GM19324 (cell line): ENCODE measurements at regions not wholly inside any gene's neighbourhood (a gene's known extent, or its start where the extent isn't known, plus 50 kb on each side); places are given as distances from the start of the nearest gene placed in this dataset.

Source experiments
- ATAC-seq: cut with Tn5 transposase; IDR thresholded peaks from one replicate; pipeline ENCODE4 v1.9.1; 2021; ENCODE audit warnings: mild to moderate bottlenecking, moderate library complexity; ENCODE audit not compliant: unreplicated experiment, low FRiP score

GRCh38 chr16:48907906-48908634 is 298.1 kb upstream of the N4BP1 start:
- no peak for ATAC-seq

- ATAC-seq: no peak
Measured at GRCh38 chr16:48905632-48906505, 295.9 kb upstream of the N4BP1 start.

DNA sequence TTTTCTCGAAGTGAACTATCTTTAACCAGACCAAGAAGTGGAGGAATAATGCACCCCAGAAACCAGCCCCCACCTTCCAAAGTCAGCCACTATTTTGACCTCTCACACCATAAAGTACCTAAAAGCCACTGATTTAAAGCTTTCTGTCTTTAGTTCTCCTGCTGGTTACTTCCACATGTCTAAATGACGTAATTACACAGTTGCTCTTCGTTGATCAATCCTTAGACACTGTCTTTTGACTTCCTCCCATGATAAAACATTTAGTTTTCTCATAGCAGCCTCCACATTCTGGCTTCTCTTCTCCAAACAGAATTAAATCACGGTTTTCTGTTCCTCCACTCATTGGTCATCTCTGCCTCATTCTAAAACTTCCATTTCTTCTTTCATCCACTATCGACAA is 294.4 kb upstream of the N4BP1 start:
- no peak for ATAC-seq

GRCh38 chr16:48903039-48903438 is 293.1 kb upstream of the N4BP1 start:
- ATAC-seq: no peak

DNA sequence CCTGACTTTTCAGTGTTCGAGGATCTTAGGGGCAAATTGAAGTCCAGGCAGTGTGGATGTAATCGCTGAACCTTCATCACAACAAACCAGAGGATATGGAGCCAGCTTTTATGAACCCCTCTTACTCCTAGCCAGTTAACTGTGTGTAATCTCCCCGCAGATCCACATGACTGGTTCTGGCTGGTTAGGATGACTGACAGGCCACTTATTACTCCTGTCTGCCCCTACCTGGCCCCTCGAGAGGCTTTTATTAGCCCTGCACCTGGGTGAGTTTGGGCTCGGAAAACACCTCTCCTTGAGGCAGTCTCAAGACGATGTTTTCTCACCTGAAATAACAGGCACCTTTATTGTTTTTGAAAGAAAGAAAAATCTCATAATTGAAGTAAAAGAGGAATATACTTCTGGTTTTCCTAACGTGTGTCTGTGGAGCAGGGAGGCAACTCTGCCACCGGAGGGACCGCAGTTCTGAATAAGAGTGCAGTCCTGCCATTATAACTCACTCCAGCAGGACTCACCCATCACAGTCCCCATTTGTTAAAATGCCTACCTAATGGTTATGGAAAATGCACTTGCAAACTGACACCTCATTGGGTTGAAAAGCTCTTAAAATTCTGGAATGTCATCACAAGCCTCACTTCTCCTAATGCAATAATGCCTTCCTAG is 291.9 kb upstream of the N4BP1 start:
- ATAC-seq: no peak

GRCh38 chr16:48899500-48899899 is 289.5 kb upstream of the N4BP1 start:
- no peak for ATAC-seq

GRCh38 chr16:48897698-48898205 is 287.8 kb upstream of the N4BP1 start:
- no peak for ATAC-seq

DNA sequence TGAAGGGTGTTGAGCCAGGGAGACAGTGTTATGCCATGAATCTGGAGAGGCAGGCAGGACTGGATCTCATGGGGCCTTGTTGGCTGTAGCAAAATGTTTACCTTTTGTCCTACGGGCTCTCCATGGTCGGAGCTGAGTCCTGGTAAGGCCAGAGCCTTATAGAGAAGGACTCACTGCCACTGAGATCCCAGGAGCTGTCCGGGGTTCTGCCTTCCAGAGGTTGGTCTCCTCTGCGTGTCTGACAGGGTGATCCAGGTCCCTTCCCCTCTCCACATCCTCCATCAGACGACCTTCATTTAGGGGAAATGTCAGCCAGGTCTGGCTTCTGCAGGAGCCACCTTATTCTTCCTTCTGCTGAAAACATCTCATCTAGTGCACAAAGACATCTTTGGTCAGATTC is 285.2 kb upstream of the N4BP1 start:
- ATAC-seq: no peak

GRCh38 chr16:48892893-48893292 is 282.9 kb upstream of the N4BP1 start:
- ATAC-seq: no peak

GRCh38 chr16:48887646-48888210 is 277.7 kb upstream of the N4BP1 start:
- no peak for ATAC-seq

DNA sequence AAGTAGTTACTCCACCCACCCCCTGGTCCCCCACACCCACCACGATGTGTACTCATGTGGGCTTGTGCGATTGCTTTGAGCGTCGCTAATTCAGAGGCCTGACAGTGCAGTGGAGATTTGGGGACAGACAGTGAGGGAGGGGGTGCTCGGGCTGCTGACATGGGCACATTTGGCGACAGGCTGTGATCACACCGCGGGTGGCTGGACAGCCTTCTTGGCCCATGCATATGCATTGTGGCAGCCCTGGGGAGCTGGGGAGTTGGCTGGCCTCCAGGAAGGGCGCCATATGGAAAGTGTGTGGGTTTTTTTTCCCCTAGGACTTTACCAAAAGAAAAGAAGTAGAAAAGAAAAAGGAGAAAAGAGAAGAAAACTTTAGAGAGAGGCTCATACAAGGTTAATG is 275.5 kb upstream of the N4BP1 start:
- no peak for ATAC-seq

GRCh38 chr16:48881272-48881671 is 271.3 kb upstream of the N4BP1 start:
- ATAC-seq: no peak

GRCh38 chr16:48879223-48880122 is 269.5 kb upstream of the N4BP1 start:
- no peak for ATAC-seq

DNA sequence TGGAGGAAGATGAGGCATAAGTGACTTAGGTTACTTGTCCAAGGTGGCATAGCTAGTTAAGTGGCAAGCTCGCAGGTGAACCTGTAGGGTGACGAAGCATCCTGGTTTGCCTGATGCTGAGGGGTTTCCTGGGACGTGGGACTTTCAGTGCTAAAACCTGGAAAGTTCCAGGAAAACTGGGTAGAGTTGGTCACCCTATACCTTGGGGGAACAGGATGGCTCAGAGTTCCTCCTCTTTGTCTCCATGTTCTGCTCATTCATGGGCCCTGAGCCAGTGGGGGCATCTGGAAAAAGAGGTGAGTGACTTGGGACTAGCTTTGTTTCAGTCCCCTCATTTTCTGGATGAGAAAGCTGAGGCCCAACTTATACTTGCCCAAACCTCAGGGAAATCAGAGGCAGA is 268.0 kb upstream of the N4BP1 start:
- no peak for ATAC-seq

DNA sequence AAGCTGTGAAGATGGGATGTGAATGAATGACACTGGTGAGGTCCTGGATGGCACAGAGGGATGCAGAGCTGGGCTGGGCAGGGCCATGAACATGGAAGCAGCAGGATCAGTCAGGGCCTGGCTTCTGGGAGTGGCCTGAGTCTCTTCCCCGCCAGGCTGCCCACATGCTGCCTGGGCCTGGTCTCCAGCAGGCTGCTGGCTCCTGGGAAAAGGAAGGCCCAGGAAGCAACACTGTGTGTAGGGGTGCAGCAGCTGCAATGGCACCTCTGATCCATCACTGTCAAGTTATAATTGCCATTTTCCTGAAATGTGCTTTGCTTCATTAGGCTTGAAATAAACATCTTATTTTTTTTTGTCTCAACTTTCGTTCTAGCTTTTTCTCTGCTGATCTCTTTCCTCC is 260.2 kb upstream of the N4BP1 start:
- no peak for ATAC-seq

- no peak for ATAC-seq
Measured at GRCh38 chr16:48865520-48865919, 255.5 kb upstream of the N4BP1 start.

DNA sequence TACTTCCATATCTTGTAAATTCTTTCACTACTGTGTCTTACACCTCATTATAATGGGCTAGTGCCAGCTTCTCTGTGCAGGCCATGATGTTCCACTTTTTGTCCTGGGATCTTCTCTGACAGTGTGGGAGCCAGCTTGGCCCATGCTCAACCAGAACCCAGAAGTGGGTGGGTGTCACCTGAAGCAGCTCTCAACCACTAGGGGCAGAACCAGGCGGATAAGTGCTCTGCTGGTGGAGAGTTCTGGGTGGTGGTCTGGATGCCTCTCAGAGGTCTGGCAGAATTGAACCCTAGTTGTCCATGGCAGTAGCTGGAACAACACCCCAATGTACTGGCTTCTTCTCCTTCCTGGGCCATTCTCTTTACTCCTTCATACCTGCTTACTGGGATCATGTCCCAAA is 254.1 kb upstream of the N4BP1 start:
- no peak for ATAC-seq

DNA sequence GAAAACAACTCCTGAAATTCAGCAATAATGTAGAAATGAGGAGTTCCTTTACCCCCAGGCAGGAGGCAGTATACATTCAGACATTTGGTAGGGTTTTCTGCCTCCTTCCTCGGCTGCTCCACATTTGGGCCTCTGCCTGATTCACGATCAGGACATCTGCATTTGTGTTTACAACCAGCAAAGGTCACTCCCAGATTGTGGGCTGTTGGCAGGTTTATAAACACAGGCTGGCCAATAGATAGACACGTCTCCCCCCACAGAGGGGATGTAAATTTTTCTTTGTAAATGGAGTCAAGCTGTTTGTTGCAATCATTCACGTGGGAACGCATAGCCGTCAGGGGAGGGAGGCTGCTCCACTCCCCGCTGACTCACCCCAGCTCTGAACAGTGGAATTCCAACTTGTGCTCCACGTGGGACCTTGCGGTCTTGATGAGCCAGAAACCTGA is 252.1 kb upstream of the N4BP1 start:
- ATAC-seq: no peak

DNA sequence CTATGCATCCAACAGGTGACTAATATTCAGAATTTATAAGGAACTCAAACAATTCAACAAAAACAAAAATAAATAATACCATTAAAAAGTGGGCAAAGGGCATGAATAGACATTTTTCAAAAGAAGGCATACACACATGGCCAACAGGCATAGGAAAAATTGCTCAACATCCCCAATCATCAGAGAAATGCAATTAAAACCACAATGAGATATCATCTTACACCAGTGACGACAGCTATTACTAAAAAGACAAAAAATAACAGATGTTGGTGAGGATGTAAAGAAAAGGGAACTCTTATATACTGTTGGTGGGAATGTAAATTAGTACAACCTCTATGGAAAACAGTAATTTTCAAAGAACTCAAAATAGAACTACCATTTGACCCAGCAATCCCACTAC is 250.4 kb upstream of the N4BP1 start:
- no peak for ATAC-seq

DNA sequence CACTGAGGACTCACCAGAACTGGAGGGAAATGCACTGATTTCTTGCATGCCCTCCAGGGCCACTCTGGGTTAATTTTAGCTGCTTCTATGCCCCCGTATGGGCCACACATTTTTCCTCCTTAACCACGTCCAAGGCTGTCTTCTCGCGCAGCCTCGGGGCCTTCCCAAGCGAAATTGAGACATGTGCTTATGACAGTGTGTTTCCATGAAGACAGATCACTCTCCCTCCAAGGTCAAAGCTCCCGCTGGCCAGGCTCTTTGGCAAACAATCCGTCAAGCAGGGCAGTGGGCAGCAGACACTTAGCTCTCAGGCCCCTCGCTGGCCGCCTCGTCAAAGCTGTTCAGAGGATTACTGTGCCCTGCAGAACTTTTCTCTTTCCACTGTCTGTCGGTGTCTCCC is 243.0 kb upstream of the N4BP1 start:
- ATAC-seq: no peak
